AG09309 (cell line): ENCODE measurements at regions not wholly inside any gene's neighbourhood (a gene's known extent, or its start where the extent isn't known, plus 50 kb on each side); places are given as distances from the start of the nearest gene placed in this dataset.

Experiments used
- DNase-seq: peaks from one replicate; pipeline ENCODE4 v3.0.0-alpha.2; 2010; ENCODE audit warnings: low read depth
- H3K4me3 ChIP-seq: 2 replicates; pipeline ENCODE4 v1.5.1; 2011; ENCODE audit warnings: mild to moderate bottlenecking, low read depth, low read length, moderate library complexity; ENCODE audit not compliant: control insufficient read depth
- TF ChIP-seq, protein P1 (sequence below): IDR thresholded peaks from 2 replicates; pipeline ENCODE4 v1.5.1; 2011; ENCODE audit warnings: mild to moderate bottlenecking, low read depth, low read length, inconsistent platforms; ENCODE audit not compliant: insufficient read depth, control insufficient read depth; ENCODE audit errors: missing control alignments

DNA sequence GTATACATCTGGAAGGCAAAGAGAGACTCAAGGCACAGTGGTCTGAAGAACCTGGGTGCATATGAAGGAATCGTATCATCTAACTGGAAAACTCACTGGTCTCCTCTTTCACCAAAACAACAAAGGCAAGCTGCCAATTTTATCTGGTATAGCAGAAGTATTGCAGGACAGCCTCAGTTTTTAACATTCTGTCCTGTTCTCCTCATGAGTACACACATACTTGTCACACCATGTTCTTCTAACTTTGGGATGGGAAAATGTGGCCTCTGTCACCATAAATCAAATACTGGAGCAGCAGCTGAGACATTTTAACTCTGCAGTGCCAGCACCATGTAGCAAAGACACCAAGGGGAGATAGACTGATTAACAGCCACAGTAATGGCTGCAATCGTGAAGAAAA lies 199.1 kb upstream of the CNR1 start:
- TF ChIP-seq, protein P1, sequence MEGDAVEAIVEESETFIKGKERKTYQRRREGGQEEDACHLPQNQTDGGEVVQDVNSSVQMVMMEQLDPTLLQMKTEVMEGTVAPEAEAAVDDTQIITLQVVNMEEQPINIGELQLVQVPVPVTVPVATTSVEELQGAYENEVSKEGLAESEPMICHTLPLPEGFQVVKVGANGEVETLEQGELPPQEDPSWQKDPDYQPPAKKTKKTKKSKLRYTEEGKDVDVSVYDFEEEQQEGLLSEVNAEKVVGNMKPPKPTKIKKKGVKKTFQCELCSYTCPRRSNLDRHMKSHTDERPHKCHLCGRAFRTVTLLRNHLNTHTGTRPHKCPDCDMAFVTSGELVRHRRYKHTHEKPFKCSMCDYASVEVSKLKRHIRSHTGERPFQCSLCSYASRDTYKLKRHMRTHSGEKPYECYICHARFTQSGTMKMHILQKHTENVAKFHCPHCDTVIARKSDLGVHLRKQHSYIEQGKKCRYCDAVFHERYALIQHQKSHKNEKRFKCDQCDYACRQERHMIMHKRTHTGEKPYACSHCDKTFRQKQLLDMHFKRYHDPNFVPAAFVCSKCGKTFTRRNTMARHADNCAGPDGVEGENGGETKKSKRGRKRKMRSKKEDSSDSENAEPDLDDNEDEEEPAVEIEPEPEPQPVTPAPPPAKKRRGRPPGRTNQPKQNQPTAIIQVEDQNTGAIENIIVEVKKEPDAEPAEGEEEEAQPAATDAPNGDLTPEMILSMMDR: no peak

DNA sequence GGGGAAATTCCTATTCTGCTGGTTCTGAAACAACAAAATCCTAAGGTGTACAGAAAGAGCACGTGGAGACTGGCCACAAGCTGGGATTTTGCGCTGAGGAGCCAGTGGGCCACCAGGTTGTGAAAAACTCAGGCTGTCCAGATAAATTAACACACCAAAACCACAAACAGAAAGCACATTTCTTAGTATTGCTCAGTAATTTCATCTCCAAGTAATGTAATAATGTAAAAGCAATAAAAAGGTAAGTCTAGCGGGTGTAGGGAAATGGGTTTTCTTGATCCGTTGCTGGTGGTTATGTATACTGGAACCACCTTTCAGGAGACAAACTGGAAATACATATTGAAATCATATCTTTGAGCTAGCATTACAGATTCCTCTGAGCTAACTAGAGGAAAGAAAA lies 195.6 kb upstream of the CNR1 start:
- TF ChIP-seq, protein P1: no peak
- no peak overlapping the region for H3K4me3 ChIP-seq
- DNase-seq: no peak

More for the DNA sequence above, 199.1 kb upstream of the CNR1 start:
- H3K4me3 ChIP-seq: no peak overlapping the region
- no peak for DNase-seq

DNA sequence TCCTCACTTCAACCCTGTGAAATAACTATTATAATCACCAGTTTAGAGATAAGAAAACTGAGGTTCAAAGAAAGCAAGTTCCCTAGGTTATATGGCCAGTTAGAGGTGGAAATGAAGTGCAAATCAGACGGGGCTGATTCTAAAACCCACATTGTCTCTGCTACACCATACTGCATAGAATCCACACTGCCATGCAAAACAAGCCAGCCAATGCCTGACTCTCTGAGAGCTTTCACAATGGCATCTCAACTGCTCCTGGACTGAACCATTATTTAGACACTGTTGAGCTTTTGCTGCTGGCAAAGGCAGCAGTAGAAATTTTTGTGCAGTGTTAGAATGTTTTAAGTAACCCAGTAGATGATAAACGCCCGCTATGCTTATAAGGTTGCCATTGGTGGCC lies 195.2 kb upstream of the CNR1 start:
- no peak for DNase-seq

DNA sequence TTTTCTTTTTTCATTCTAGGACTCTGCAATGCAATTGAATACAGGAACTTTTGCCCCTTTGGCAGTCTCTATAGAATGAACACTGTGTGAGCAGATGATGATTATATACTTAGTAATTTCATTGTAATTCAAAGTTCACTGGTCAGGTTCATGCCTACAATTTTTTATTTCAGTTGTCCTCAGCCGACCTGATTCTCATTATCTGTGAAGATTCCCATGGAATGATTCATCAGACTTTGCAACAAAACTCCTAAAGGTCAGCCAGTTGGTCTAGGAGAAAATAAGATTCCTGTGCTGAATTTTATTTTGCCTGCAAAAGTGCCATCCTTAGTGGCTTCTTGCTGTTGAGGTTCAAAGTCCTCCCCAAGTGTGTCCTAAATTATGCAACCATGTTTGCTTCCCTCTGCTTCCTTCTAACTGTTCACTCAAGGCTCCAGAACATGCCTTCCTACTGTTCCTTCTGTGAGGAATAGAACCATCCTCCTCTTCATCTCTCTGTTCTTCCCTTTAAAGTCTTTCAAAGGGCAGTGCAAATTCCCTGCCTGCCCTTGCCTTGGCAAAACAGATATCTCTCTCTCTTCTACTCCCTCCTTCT lies 194.2 kb upstream of the CNR1 start:
- TF ChIP-seq, protein P1: no peak
- no peak for DNase-seq
- H3K4me3 ChIP-seq: no peak overlapping the region

More for the DNA sequence above, 195.2 kb upstream of the CNR1 start:
- TF ChIP-seq, protein P1: no peak
- H3K4me3 ChIP-seq: no peak overlapping the region

DNA sequence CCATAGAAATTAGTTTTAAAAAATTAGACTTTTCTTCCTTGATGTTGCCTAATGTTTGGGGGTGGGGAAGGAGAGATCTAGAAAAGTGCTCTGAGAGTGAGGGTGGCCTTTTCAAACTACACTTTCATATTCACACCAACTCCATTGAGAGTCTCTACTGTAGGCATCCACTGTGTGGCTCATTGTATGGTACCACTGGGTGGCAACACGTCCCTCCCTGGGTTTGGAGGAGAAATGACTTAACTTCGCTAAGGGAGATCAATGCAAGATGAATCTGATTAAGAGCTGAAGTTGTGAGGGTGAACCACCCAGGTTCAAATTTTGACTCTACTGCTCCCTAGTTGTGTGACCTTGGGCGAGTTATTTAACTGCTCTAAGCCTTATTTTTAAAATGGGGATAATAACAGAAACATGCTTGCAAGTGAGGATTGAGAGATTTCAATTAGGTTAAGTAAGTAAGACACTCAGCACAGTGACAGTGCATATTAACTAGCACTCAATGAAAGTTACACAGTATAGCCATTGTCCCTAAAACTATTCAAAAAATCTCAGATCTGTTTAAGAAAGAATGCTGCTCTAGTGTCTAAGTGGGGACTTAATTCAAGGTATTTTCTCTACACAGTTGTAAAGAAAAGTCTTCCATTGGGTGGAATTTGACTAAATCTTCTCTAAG lies 193.5 kb upstream of the CNR1 start:
- no peak for DNase-seq
- H3K4me3 ChIP-seq: no peak overlapping the region
- TF ChIP-seq, protein P1: no peak

DNA sequence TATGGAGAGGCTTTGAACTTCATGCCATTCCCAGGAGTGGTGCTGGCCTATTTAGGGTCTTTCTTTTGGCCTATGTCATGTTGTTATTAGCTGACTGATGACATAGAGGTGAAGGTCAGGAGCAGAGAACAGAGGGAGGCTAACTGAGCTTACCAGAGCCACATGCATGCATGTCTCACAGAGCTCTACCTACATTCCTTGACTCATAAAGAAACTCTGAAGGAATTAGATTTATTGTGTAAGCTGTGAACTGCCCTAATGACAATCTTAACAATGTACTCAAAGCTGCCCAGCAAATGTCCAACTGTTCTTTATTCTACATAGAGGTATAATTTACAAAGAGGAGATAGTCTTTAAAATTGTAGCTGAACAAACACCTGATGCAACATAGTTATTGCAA lies 192.7 kb upstream of the CNR1 start:
- DNase-seq: no peak
- TF ChIP-seq, protein P1: no peak
- no peak overlapping the region for H3K4me3 ChIP-seq
